GM12891 (cell line): ENCODE measurements at regions not wholly inside any gene's neighbourhood (a gene's known extent, or its start where the extent isn't known, plus 50 kb on each side); places are given as distances from the start of the nearest gene placed in this dataset.

Experiments
- DNase-seq: peaks from one replicate; pipeline ENCODE4 v3.0.0; 2011; ENCODE audit warnings: low spot score; ENCODE audit not compliant: insufficient read length
- FAIRE-seq: peaks from 2 replicates; lab custom pipeline; 2011; peaks lifted over from hg19 to GRCh38; lab: Jason Lieb, UNC
- PAX5 ChIP-seq: IDR thresholded peaks from 2 replicates; pipeline ENCODE4 v1.6.1; 2011; ENCODE audit warnings: low read length, moderate library complexity, mild to moderate bottlenecking; ENCODE audit not compliant: insufficient read depth, severe bottlenecking
- POLR2A ChIP-seq: IDR thresholded peaks from 2 replicates; pipeline ENCODE4 v1.6.1; 2011; ENCODE audit warnings: low read depth, low read length, control low read depth
- POLR2AphosphoS5 ChIP-seq: IDR thresholded peaks from 2 replicates; pipeline ENCODE4 v1.6.1; 2011; ENCODE audit warnings: low read depth, low read length, control low read depth
- POU2F2 ChIP-seq: IDR thresholded peaks from 2 replicates; pipeline ENCODE4 v1.6.1; 2011; ENCODE audit warnings: low read depth, mild to moderate bottlenecking, control low read depth, low read length, moderate library complexity
- SPI1 ChIP-seq: IDR thresholded peaks from 2 replicates; pipeline ENCODE4 v1.6.1; 2011; ENCODE audit warnings: low read depth, low read length, control low read depth
- TAF1 ChIP-seq: IDR thresholded peaks from 2 replicates; pipeline ENCODE4 v1.6.1; 2011; ENCODE audit warnings: low read depth, low read length, control low read depth

GRCh38 chr15:101590785-101591184 lies 61.4 kb downstream of the TM2D3 start:
- FAIRE-seq (no peak), DNase-seq (no peak)
- TF ChIP-seq POLR2AphosphoS5 (no peak), POLR2A (no peak), SPI1 (no peak), PAX5 (no peak), POU2F2 (no peak), TAF1 (no peak)

GRCh38 chr15:101583284-101583683 lies 68.9 kb downstream of the TM2D3 start:
- no peak for TF ChIP-seq POLR2A
- TF ChIP-seq PAX5, result no peak
- DNase-seq (no peak), FAIRE-seq (no peak)

- FAIRE-seq, result no peak
- TF ChIP-seq POLR2AphosphoS5, result no peak
- TF ChIP-seq POU2F2, result no peak
- TF ChIP-seq PAX5, result no peak
- TF ChIP-seq TAF1, result no peak
- no peak for TF ChIP-seq POLR2A
- no peak for TF ChIP-seq SPI1
- no peak for DNase-seq
These were observed 71.8 kb downstream of the TM2D3 start for GRCh38 chr15:101580431-101580830.

- no peak for DNase-seq
- TF ChIP-seq PAX5 (no peak), POLR2A (no peak), TAF1 (no peak), SPI1 (no peak), POLR2AphosphoS5 (no peak), POU2F2 (no peak)
These were observed 72.5 kb downstream of the TM2D3 start for GRCh38 chr15:101579631-101580163.

GRCh38 chr15:101578443-101578894 lies 73.7 kb downstream of the TM2D3 start:
- TF ChIP-seq SPI1 (no peak), POLR2AphosphoS5 (no peak), POLR2A (no peak), POU2F2 (no peak), TAF1 (no peak), PAX5 (no peak)
- no peak for DNase-seq
- peak; percentile 28 for FAIRE-seq

More at GRCh38 chr15:101579631-101580163, 72.5 kb downstream of the TM2D3 start:
- no peak for FAIRE-seq

GRCh38 chr15:101573951-101574350 lies 78.2 kb downstream of the TM2D3 start:
- FAIRE-seq (no peak), DNase-seq (no peak)
- no peak for TF ChIP-seq POLR2AphosphoS5
- TF ChIP-seq SPI1, result no peak

- TF ChIP-seq TAF1 (no peak), POU2F2 (no peak), POLR2AphosphoS5 (no peak), SPI1 (no peak), PAX5 (no peak), POLR2A (no peak)
- FAIRE-seq (no peak), DNase-seq (no peak)
These were observed 80.7 kb upstream of the PCSK6 start for GRCh38 chr15:101570241-101570640.

- FAIRE-seq, result no peak
- no peak for DNase-seq
- TF ChIP-seq SPI1, result no peak
- no peak for TF ChIP-seq TAF1
These were observed 79.5 kb upstream of the PCSK6 start for GRCh38 chr15:101568821-101569555.

GRCh38 chr15:101568309-101568708 lies 78.8 kb upstream of the PCSK6 start:
- DNase-seq, result no peak

More at GRCh38 chr15:101568309-101568708, 78.8 kb upstream of the PCSK6 start:
- FAIRE-seq, result no peak
- TF ChIP-seq TAF1, result no peak
- no peak for TF ChIP-seq POU2F2
- TF ChIP-seq POLR2AphosphoS5, result no peak
- TF ChIP-seq PAX5, result no peak
- no peak for TF ChIP-seq POLR2A
- TF ChIP-seq SPI1, result no peak
